ENCODE measurements at regions not wholly inside any gene's neighbourhood (a gene's known extent, or its start where the extent isn't known, plus 50 kb on each side); places are given as distances from the start of the nearest gene placed in this dataset.

- Histone ChIP-seq H3K36me3 (ENCODE audit: control insufficient read depth, insufficient read depth, low read length) (no peaks in the 10 kb centered on the region), H3K27me3 (replicated peaks; ENCODE audit: control insufficient read depth, insufficient read depth, low read length) (no peaks in the 10 kb centered on the region), H3K4me3 (replicated peaks; ENCODE audit: low read depth, low read length) (no peak overlapping the region)
- no peak for DNase-seq (ENCODE audit: extremely low read depth, insufficient read length)
- TF ChIP-seq, protein P1, sequence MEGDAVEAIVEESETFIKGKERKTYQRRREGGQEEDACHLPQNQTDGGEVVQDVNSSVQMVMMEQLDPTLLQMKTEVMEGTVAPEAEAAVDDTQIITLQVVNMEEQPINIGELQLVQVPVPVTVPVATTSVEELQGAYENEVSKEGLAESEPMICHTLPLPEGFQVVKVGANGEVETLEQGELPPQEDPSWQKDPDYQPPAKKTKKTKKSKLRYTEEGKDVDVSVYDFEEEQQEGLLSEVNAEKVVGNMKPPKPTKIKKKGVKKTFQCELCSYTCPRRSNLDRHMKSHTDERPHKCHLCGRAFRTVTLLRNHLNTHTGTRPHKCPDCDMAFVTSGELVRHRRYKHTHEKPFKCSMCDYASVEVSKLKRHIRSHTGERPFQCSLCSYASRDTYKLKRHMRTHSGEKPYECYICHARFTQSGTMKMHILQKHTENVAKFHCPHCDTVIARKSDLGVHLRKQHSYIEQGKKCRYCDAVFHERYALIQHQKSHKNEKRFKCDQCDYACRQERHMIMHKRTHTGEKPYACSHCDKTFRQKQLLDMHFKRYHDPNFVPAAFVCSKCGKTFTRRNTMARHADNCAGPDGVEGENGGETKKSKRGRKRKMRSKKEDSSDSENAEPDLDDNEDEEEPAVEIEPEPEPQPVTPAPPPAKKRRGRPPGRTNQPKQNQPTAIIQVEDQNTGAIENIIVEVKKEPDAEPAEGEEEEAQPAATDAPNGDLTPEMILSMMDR (IDR thresholded peaks at IDR 0.05; ENCODE audit: insufficient read depth, low read length, poor library complexity, severe bottlenecking): no peak
Observed at GRCh38 chr1:232226197-232226712, 403.7 kb downstream of the SIPA1L2 start.

- DNase-seq (ENCODE audit: extremely low read depth, insufficient read length): no peak
- no peaks in the 10 kb centered on the region for H3K27me3 ChIP-seq (replicated peaks; ENCODE audit: control insufficient read depth, insufficient read depth, low read length)
- H3K4me3 ChIP-seq (replicated peaks; ENCODE audit: low read depth, low read length): no peak overlapping the region
- TF ChIP-seq, protein P1 (IDR thresholded peaks at IDR 0.05; ENCODE audit: insufficient read depth, low read length, poor library complexity, severe bottlenecking): no peak
- no peaks in the 10 kb centered on the region for H3K36me3 ChIP-seq (ENCODE audit: control insufficient read depth, insufficient read depth, low read length)
Observed at GRCh38 chr1:232225336-232226131, 404.4 kb downstream of the SIPA1L2 start.

- TF ChIP-seq, protein P1 (IDR thresholded peaks at IDR 0.05; ENCODE audit: insufficient read depth, low read length, poor library complexity, severe bottlenecking): no peak
- no peak overlapping the region for H3K4me3 ChIP-seq (replicated peaks; ENCODE audit: low read depth, low read length)
- no peak for DNase-seq (ENCODE audit: extremely low read depth, insufficient read length)
- H3K36me3 ChIP-seq (ENCODE audit: control insufficient read depth, insufficient read depth, low read length): no peaks in the 10 kb centered on the region
- H3K27me3 ChIP-seq (replicated peaks; ENCODE audit: control insufficient read depth, insufficient read depth, low read length): no peaks in the 10 kb centered on the region
Observed at GRCh38 chr1:232223887-232224286, 406.0 kb downstream of the SIPA1L2 start.

DNA sequence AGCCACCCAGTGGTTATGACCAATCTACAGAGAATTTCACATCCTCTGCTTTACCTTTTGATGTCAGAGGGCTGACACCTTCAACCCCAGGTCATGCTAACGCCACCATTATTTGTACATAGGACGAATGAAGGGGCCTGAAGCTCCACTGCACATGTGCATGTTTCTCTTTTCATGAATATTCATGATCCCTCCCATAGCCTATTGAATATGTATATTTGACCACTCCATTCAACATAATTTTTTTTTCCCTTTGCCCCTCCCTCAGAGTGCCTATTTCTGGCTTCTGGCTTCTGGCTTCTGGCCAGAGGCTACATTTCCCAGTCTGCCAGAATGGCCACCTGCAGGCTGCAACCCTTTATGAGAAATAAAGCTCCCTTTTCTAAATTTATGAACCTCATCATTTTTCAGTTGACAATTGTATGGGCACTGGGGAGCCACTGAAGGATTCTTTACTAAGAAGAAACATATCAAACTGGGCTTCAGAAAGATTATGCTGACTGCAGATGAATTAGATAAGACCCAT is 406.7 kb downstream of the SIPA1L2 start:
- Histone ChIP-seq H3K4me3 (replicated peaks; ENCODE audit: low read depth, low read length) (no peak overlapping the region), H3K27me3 (replicated peaks; ENCODE audit: control insufficient read depth, insufficient read depth, low read length) (no peaks in the 10 kb centered on the region), H3K36me3 (ENCODE audit: control insufficient read depth, insufficient read depth, low read length) (no peaks in the 10 kb centered on the region)
- no peak for DNase-seq (ENCODE audit: extremely low read depth, insufficient read length)
- TF ChIP-seq, protein P1 (IDR thresholded peaks at IDR 0.05; ENCODE audit: insufficient read depth, low read length, poor library complexity, severe bottlenecking): no peak

DNA sequence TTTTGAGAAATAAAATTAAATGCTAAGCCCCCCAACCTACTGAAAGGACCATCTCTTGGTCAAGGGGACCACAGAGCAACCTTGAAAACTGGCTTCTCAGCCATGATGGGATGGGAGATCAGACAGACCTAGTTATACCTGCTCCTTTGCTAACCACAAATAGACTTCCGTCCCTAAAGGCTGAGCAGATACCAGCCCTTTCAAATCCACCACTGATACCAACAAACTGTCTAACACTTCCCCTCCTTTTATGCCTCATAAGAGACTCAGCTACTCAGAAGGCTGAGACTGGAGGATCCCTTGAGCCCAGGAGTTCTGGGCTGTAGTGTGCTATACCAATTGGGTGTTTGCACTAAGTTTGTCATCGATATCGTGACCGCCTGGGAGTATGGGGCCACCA is 407.3 kb downstream of the SIPA1L2 start:
- no peaks in the 10 kb centered on the region for H3K27me3 ChIP-seq (replicated peaks; ENCODE audit: control insufficient read depth, insufficient read depth, low read length)
- TF ChIP-seq, protein P1 (IDR thresholded peaks at IDR 0.05; ENCODE audit: insufficient read depth, low read length, poor library complexity, severe bottlenecking): no peak
- DNase-seq (ENCODE audit: extremely low read depth, insufficient read length): no peak
- no peak overlapping the region for H3K4me3 ChIP-seq (replicated peaks; ENCODE audit: low read depth, low read length)
- no peaks in the 10 kb centered on the region for H3K36me3 ChIP-seq (ENCODE audit: control insufficient read depth, insufficient read depth, low read length)

Measured in GM06990 (cell line).